HEK293T (cell line): ENCODE measurements at regions not wholly inside any gene's neighbourhood (a gene's known extent, or its start where the extent isn't known, plus 50 kb on each side); places are given as distances from the start of the nearest gene placed in this dataset.

ENCODE experiments used
- CTCF ChIA-PET: fragments of 350-600 bp; formaldehyde crosslinking; extraction: SDS; loops from one replicate; lab custom pipeline; 2021; ENCODE audit warnings: antibody characterized with exemption, inconsistent platforms; lab: Yijun Ruan, JAX
- POLR2A ChIA-PET: fragments of 350-600 bp; formaldehyde crosslinking; extraction: SDS; loops from one replicate; lab custom pipeline; 2020; ENCODE audit warnings: antibody characterized with exemption, inconsistent platforms; lab: Yijun Ruan, JAX
- DNase-seq: peaks from one replicate; pipeline ENCODE4 v3.0.0; 2012; ENCODE audit warnings: mixed read lengths; ENCODE audit errors: extremely low spot score
- ARNT ChIP-seq: fragments of 450-650 bp; IDR thresholded peaks from 2 replicates; pipeline ENCODE4 v1.6.1; 2017; ENCODE audit warnings: mild to moderate bottlenecking
- BHLHE40 ChIP-seq: fragments of 450-650 bp; IDR thresholded peaks from 2 replicates; pipeline ENCODE4 v1.6.1; 2016; ENCODE audit warnings: mild to moderate bottlenecking, moderate library complexity, borderline replicate concordance
- CTBP1 ChIP-seq: fragments of 450-650 bp; IDR thresholded peaks from 2 replicates; pipeline ENCODE4 v1.6.1; 2016; ENCODE audit warnings: borderline replicate concordance
- ELF4 ChIP-seq: fragments of 450-650 bp; IDR thresholded peaks from 2 replicates; pipeline ENCODE4 v1.6.1; 2017; ENCODE audit warnings: antibody characterized with exemption
- FOXA1 ChIP-seq: fragments of 450-650 bp; IDR thresholded peaks from 2 replicates; pipeline ENCODE4 v1.6.1; 2016; ENCODE audit warnings: mild to moderate bottlenecking
- FOXK2 ChIP-seq: fragments of 450-650 bp; IDR thresholded peaks from 2 replicates; pipeline ENCODE4 v1.6.1; 2016; ENCODE audit warnings: mild to moderate bottlenecking
- FOXM1 ChIP-seq: fragments of 450-650 bp; IDR thresholded peaks from 2 replicates; pipeline ENCODE4 v1.6.1; 2017; ENCODE audit warnings: mild to moderate bottlenecking, borderline replicate concordance
- HDGF ChIP-seq: fragments of 450-650 bp; IDR thresholded peaks from 2 replicates; pipeline ENCODE4 v1.6.1; 2017; ENCODE audit warnings: antibody characterized with exemption, borderline replicate concordance
- L3MBTL2 ChIP-seq: fragments of 450-650 bp; conservative IDR thresholded peaks from 2 replicates; pipeline ENCODE4 v1.6.1; 2016; ENCODE audit warnings: mild to moderate bottlenecking
- LEF1 ChIP-seq: fragments of 450-650 bp; IDR thresholded peaks from 2 replicates; pipeline ENCODE4 v1.6.1; 2017; ENCODE audit warnings: mild to moderate bottlenecking, borderline replicate concordance
- NFRKB ChIP-seq: fragments of 450-650 bp; IDR thresholded peaks from 2 replicates; pipeline ENCODE4 v1.6.1; 2016; ENCODE audit warnings: mild to moderate bottlenecking, moderate library complexity
- SP1 ChIP-seq: fragments of 450-650 bp; IDR thresholded peaks from 2 replicates; pipeline ENCODE4 v1.6.1; 2017
- SUZ12 ChIP-seq: fragments of 450-650 bp; IDR thresholded peaks from 2 replicates; pipeline ENCODE4 v1.6.1; 2016; ENCODE audit warnings: mild to moderate bottlenecking
- TARDBP ChIP-seq: fragments of 450-650 bp; IDR thresholded peaks from 2 replicates; pipeline ENCODE4 v1.6.1; 2016
- ZNF384 ChIP-seq: fragments of 450-650 bp; IDR thresholded peaks from 2 replicates; pipeline ENCODE4 v1.6.1; 2016
- TF ChIP-seq, protein P1 (sequence below): fragments of 450-650 bp; IDR thresholded peaks from 2 replicates; pipeline ENCODE4 v1.6.1; 2016

DNA sequence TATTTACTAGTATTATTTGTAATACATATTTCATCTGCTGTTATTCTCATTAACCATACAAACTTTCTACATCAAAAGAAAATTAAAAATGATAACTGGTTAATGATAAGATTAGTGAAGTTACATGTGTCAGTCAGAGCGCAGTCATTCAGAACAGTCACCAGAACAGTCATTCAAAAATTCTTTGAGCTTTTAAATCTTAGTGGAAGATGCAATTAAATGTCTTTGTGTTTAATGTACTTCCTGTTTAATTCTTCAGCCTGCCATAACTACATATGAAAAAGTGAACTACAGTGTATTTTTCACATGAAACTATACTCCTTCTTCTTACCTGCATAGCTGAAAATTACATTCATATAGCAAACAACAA lies 179.7 kb upstream of the NDST4 start:
- POLR2A ChIA-PET, result no interaction called here
- no peak for TF ChIP-seq BHLHE40
- no peak for TF ChIP-seq NFRKB
- TF ChIP-seq ZNF384, result no peak
- no peak for TF ChIP-seq ELF4
- no peak for TF ChIP-seq SP1
- TF ChIP-seq TARDBP, result no peak
- no peak for TF ChIP-seq LEF1
- no peak for TF ChIP-seq SUZ12
- no peak for TF ChIP-seq L3MBTL2
- no peak for TF ChIP-seq FOXA1
- no peak for TF ChIP-seq FOXK2
- no peak for TF ChIP-seq CTBP1
- TF ChIP-seq FOXM1, result no peak
- no peak for TF ChIP-seq HDGF
- no peak for DNase-seq
- CTCF ChIA-PET, result no interaction called here

DNA sequence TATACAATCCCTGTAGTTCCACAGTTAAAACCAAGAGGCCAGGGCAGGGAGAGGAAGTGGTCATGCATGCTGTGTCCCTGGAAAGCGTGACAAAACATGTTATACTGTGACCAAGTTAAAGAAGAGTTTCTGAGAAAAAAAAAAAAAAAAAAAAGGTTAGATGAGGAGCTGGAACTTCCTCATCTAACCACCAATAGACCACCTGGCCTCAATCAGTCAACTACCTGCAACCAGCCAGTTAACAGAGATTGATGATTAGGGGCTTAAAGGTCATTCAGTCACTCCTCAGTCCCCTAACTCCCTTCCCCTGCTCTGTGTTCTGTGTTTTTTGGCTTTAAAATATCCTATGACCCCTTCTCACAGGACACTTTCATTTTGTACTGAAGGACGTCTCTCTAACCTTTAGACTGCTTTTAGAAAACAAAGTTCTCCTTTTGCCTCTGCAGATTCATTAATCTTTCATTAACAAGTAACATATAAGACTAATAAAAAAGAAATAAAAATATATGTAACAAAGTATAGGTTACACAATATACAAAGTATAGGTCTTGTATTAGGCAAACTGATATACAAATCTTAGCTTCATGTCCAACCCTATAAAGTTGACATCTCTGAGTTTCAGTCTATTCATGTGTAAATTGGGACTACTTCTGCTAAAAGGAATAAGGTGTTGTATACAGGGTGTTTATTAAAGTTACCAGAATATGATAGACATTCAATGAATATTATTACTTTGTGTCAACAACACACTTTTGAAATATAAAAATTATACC lies 179.1 kb upstream of the NDST4 start:
- DNase-seq, result no peak
- TF ChIP-seq CTBP1 (no peak), TARDBP (no peak), FOXM1 (no peak), L3MBTL2 (no peak), ELF4 (no peak), ZNF384 (no peak), SP1 (no peak)
- TF ChIP-seq, protein P1, sequence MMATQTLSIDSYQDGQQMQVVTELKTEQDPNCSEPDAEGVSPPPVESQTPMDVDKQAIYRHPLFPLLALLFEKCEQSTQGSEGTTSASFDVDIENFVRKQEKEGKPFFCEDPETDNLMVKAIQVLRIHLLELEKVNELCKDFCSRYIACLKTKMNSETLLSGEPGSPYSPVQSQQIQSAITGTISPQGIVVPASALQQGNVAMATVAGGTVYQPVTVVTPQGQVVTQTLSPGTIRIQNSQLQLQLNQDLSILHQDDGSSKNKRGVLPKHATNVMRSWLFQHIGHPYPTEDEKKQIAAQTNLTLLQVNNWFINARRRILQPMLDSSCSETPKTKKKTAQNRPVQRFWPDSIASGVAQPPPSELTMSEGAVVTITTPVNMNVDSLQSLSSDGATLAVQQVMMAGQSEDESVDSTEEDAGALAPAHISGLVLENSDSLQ, result no peak
- ChIA-PET POLR2A (no interaction called here), CTCF (no interaction called here)

DNA sequence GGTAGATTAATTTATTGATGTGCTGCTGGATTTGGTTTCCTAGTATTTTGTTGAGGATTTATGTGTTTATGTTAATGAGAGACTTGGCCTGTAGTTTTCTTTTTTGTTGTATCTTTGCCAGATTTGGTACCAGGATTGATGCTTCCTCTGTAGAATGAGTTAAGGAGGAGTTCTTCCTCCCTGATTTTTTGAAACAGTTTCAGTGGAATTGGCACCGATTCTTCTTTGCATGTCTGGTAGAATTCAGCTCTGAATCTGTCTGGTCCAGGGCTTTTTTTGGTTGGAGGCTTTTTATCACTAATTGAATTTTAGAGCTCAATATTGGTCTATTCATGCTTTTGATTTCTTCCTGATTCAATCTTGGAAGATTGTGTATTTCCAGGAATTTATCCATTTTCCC lies 174.0 kb upstream of the NDST4 start:
- ChIA-PET POLR2A (no interaction called here), CTCF (interaction anchor here (1.1 kb wide), 1 partner anchor 10 kb away, joined by 5 read pairs; no protein-coding TSS in a partner anchor)
- DNase-seq, result no peak
- no peak for TF ChIP-seq NFRKB
- no peak for TF ChIP-seq CTBP1
- TF ChIP-seq ELF4, result no peak
- TF ChIP-seq FOXM1, result no peak
- no peak for TF ChIP-seq ZNF384
- TF ChIP-seq, protein P1, result no peak
- TF ChIP-seq BHLHE40, result no peak
- no peak for TF ChIP-seq FOXA1
- no peak for TF ChIP-seq LEF1
- TF ChIP-seq ARNT, result no peak
- TF ChIP-seq SUZ12, result no peak
- TF ChIP-seq TARDBP, result no peak
- TF ChIP-seq HDGF, result no peak

DNA sequence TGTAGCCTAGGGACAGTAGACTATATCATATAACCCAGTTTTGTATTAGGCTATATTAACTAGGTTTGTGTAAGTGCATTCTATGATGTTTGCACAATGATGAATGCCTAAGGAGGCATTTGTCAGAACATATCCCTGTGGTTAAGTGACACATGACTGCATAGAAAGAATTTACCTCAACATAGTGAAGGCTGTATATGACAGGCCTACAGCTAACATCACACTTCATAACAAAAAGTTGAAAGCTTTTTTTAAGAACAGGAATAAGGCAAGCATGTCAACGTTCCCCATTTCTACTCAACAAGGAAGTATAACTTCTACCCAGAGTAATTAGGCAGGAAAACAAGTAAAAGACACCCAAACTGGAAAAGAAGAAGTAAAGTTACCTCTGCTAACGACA lies 165.9 kb upstream of the NDST4 start:
- TF ChIP-seq CTBP1, result no peak
- no peak for TF ChIP-seq FOXK2
- TF ChIP-seq ARNT, result no peak
- TF ChIP-seq FOXM1, result no peak
- TF ChIP-seq, protein P1, result no peak
- TF ChIP-seq FOXA1, result no peak
- TF ChIP-seq ZNF384, result no peak
- POLR2A ChIA-PET, result no interaction called here
- CTCF ChIA-PET, result no interaction called here
- DNase-seq, result no peak

DNA sequence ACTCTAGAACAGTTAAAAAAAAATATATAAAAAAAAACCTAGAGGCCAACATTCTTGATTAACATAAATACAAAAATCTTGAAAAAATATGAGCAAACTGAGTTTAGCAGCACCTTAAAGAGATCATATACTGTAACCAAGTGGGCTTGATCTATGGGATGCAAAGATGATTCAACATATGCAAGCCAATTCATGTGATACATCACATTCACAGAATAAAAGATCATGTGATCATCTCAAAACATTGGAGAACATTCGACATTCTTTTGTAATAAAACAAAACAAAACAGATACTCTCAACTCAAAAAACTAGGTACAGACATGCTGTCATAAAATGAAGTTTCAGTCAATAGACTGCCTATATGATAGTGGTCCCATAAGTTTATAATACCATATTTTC lies 165.4 kb upstream of the NDST4 start:
- ChIA-PET CTCF (no interaction called here), POLR2A (no interaction called here)
- TF ChIP-seq HDGF, result no peak
- no peak for TF ChIP-seq NFRKB
- no peak for TF ChIP-seq L3MBTL2
- no peak for TF ChIP-seq CTBP1
- TF ChIP-seq ZNF384, result no peak
- TF ChIP-seq BHLHE40, result no peak
- no peak for DNase-seq

DNA sequence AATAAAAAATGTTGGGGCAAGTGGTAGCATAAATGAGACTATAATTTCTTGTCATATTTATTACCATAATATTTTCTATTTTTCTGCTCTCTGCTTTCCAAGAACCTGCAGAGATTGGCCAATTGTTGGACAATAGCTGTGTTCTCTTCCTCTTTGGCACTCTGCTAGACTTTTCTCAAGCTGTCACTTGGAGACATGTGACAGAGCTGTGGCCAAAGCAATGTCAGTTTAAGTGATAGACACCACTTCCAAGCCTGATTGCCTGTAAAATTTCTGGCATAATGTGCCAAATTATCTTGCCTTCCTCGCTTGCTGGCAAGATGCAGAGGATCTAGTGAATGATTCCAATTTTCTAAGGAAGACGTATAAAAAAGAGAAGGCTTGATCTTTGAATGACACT lies 162.2 kb upstream of the NDST4 start:
- ChIA-PET POLR2A (no interaction called here), CTCF (no interaction called here)
- DNase-seq, result no peak
- TF ChIP-seq SP1 (no peak), FOXK2 (no peak), BHLHE40 (no peak), HDGF (no peak), LEF1 (no peak), L3MBTL2 (no peak), NFRKB (no peak), CTBP1 (no peak), TARDBP (no peak), SUZ12 (no peak)
- TF ChIP-seq, protein P1, result no peak
